H1 (cell line): ENCODE measurements at regions not wholly inside any gene's neighbourhood (a gene's known extent, or its start where the extent isn't known, plus 50 kb on each side); places are given as distances from the start of the nearest gene placed in this dataset.

Experiments
- BRCA1 ChIP-seq: IDR thresholded peaks from 2 replicates; pipeline ENCODE4 v1.6.1; 2012; ENCODE audit warnings: low read depth, low read length, improper control_type of control experiment
- EP300 ChIP-seq, 2 experiments: IDR thresholded peaks; 1 replicate in 1 of 2; 2 replicates in 1 of 2; pipeline ENCODE4 v1.6.1; 2011 to 2012; ENCODE audit warnings: low read depth in 2 of 2, low read length in 2 of 2, mild to moderate bottlenecking in 2 of 2, borderline replicate concordance in 1 of 2, inconsistent platforms in 1 of 2, moderate library complexity in 1 of 2
- GABPA ChIP-seq: IDR thresholded peaks from 2 replicates; pipeline ENCODE4 v1.6.1; 2011; ENCODE audit warnings: mild to moderate bottlenecking, low read length, moderate library complexity, borderline replicate concordance; ENCODE audit not compliant: insufficient read depth
- SP2 ChIP-seq: IDR thresholded peaks from 2 replicates; pipeline ENCODE4 v1.6.1; 2012; ENCODE audit warnings: mild to moderate bottlenecking, low read length, inconsistent platforms
- TF ChIP-seq, protein P1 (sequence below): IDR thresholded peaks from 2 replicates; pipeline ENCODE4 v1.6.1; 2012; ENCODE audit warnings: inconsistent platforms

DNA sequence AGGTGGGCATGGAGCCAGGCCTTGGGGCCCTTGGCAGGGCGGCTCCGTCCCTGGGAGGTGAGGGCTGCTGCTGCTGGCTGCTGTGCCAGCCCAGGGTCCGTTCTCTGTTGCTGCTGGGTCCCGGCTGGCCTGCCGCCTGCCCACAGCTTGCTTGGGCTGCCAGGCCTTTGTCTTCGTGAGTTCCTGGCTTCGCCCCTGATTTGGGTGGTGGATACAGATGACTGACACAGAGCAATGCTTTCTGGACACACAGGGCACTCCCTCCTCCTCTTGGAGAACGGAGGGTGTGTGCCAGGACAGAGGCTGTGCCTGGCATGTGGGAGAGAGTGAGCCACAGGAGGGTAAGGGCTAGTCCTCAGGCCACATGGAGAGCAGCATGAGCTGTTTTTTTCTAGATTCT lies 166.1 kb downstream of the MACROH2A1 start (continued):
- TF ChIP-seq, protein P1, sequence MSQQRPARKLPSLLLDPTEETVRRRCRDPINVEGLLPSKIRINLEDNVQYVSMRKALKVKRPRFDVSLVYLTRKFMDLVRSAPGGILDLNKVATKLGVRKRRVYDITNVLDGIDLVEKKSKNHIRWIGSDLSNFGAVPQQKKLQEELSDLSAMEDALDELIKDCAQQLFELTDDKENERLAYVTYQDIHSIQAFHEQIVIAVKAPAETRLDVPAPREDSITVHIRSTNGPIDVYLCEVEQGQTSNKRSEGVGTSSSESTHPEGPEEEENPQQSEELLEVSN: no peak
- no peak for TF ChIP-seq BRCA1
- no peak for TF ChIP-seq EP300 (IDR thresholded peaks at IDR 0.05; ENCODE audit: borderline replicate concordance in 1 of 2, low read depth in 2 of 2, low read length in 2 of 2)
- TF ChIP-seq GABPA: no peak
- no peak for TF ChIP-seq SP2
- TF ChIP-seq, all 59 proteins: peak for 0
